Common myeloid progenitor, CD34-positive (primary cell): ENCODE measurements at regions not wholly inside any gene's neighbourhood (a gene's known extent, or its start where the extent isn't known, plus 50 kb on each side); places are given as distances from the start of the nearest gene placed in this dataset.

ENCODE experiments used
- CTCF ChIA-PET: fragments of 350-600 bp; sonication (Branson Sonifier 250); formaldehyde crosslinking; loops from one replicate; lab custom pipeline; 2021; ENCODE audit warnings: antibody characterized with exemption; lab: Charles Lee
- POLR2A ChIA-PET: fragments of 350-600 bp; sonication (Branson Sonifier 250); formaldehyde crosslinking; loops from one replicate; lab custom pipeline; 2021; ENCODE audit warnings: antibody characterized with exemption; lab: Charles Lee
- DNase-seq, 3 donors: peaks; one replicate each; pipeline versions ENCODE4 v3.0.0 to v3.0.0-alpha.2; 2013
- H3K27ac ChIP-seq, 2 experiments: 1 replicate in 1 of 2; 2 replicates in 1 of 2; pipeline ENCODE4 v1.7.0; 2013; ENCODE audit warnings: inconsistent platforms in 2 of 2, low read length in 2 of 2, mild to moderate bottlenecking in 2 of 2, low read depth in 1 of 2, moderate library complexity in 1 of 2; ENCODE audit not compliant: severe bottlenecking in 2 of 2, insufficient read depth in 1 of 2, poor library complexity in 1 of 2
- H3K27me3 ChIP-seq, 5 experiments: replicated peaks in 2 of 5; 1 replicate in 3 of 5; 2 replicates in 2 of 5; pipeline versions ENCODE4 v1.6.1 to v1.7.0; 2013; ENCODE audit warnings: low read length in 4 of 5, mild to moderate bottlenecking in 2 of 5, moderate library complexity in 2 of 5, inconsistent platforms in 1 of 5; ENCODE audit not compliant: insufficient read depth in 5 of 5, control insufficient read depth in 4 of 5
- H3K36me3 ChIP-seq, 4 experiments: 1 replicate in 2 of 4; 2 replicates in 2 of 4; pipeline versions ENCODE4 v1.6.1 to v1.7.0; 2013; ENCODE audit warnings: low read length in 3 of 4, control low read depth in 1 of 4, mild to moderate bottlenecking in 1 of 4; ENCODE audit not compliant: control insufficient read depth in 4 of 4, insufficient read depth in 4 of 4
- H3K4me1 ChIP-seq, 4 experiments: 1 replicate in 3 of 4; 2 replicates in 1 of 4; pipeline versions ENCODE4 v1.6.1 to v1.7.1; 2013; ENCODE audit warnings: low read length in 3 of 4, mild to moderate bottlenecking in 3 of 4, control low read depth in 1 of 4, inconsistent platforms in 1 of 4, moderate library complexity in 1 of 4; ENCODE audit not compliant: control insufficient read depth in 4 of 4, insufficient read depth in 4 of 4; ENCODE audit errors: control extremely low read depth in 1 of 4
- H3K4me3 ChIP-seq, 7 experiments: 1 replicate in 4 of 7; 2 replicates in 3 of 7; pipeline versions ENCODE4 v1.5.1 to v1.7.0; 2013; ENCODE audit warnings: mild to moderate bottlenecking in 7 of 7, low read length in 6 of 7, moderate library complexity in 6 of 7, inconsistent platforms in 2 of 7, low read depth in 2 of 7, control low read depth in 1 of 7; ENCODE audit not compliant: insufficient read depth in 4 of 7, control insufficient read depth in 1 of 7; ENCODE audit errors: extremely low read depth in 1 of 7
- H3K9me3 ChIP-seq, 5 experiments: 1 replicate in 4 of 5; 2 replicates in 1 of 5; pipeline versions ENCODE4 v1.6.1 to v1.7.1; 2013; ENCODE audit warnings: low read length in 4 of 5, mild to moderate bottlenecking in 2 of 5, inconsistent platforms in 1 of 5, low read depth in 1 of 5, moderate library complexity in 1 of 5; ENCODE audit not compliant: control insufficient read depth in 4 of 5, insufficient read depth in 2 of 5; ENCODE audit errors: control extremely low read depth in 1 of 5
- WGBS: methylation state at CpG from one replicate; pipeline ENCODE4 v1.1.5; 2013; ENCODE audit not compliant: insufficient coverage; 5-methylcytosine and 5-hydroxymethylcytosine counted together

DNA sequence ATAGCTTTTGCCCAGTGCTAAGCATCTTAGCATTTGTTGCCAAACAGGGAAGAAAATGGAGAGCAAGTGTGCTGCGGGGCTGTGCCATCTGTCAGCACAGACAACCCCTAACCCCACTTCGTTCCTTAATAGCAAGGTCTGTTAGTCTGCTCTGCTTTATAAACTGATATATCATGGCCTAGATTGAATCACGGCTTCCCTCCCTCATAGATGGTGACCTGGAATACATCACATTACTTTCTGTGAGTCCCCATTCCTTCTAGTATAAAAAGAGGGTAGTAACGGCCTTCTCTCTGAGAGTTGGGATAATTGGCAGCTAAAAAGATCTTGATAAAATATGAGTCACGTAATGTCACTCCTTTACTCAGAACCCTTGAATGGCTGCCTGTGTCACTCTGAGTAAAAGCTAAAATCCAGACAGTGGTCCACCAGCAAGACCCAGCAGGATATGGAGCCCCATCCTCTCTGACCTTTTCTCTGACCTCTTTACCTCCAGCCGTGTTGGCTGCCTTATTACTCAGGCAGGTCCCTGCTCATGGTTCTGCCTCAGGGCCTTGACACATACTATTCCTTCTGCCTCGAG lies 151.7 kb downstream of the DLEU7 start:
- Histone ChIP-seq H3K36me3 (no peaks in the 10 kb centered on the region), H3K4me1 (no peaks in the 10 kb centered on the region), H3K27me3 (peaks cover 0 to 6% (median 0%) of the 10 kb centered on the region in 5 experiments), H3K27ac (no peak overlapping the region), H3K4me3 (no peak overlapping the region), H3K9me3 (peaks cover 0 to 6% (median 4%) of the 10 kb centered on the region in 5 experiments)
- no peak for DNase-seq
- WGBS, result 94% methylated on average over 5 of the region's 7 CpGs
- POLR2A ChIA-PET, result no interaction called here
- CTCF ChIA-PET, result interaction anchor here (0.8 to 0.9 kb wide), 2 partner anchors 23 to 28 kb away, joined by 3 to 4 read pairs; no protein-coding TSS in a partner anchor

GRCh38 chr13:50692396-50692915 lies 151.0 kb downstream of the DLEU7 start:
- Histone ChIP-seq H3K4me3 (no peak overlapping the region), H3K4me1 (no peaks in the 10 kb centered on the region), H3K36me3 (no peaks in the 10 kb centered on the region), H3K9me3 (peaks cover 0 to 9% (median 4%) of the 10 kb centered on the region in 5 experiments), H3K27me3 (peaks cover 0 to 6% (median 0%) of the 10 kb centered on the region in 5 experiments), H3K27ac (no peak overlapping the region)
- POLR2A ChIA-PET, result no interaction called here
- no peak for DNase-seq
- CTCF ChIA-PET, result no interaction called here

- peaks cover 0 to 4% (median 0%) of the 10 kb centered on the region in 5 experiments for H3K27me3 ChIP-seq
- DNase-seq, result no peak
- H3K4me3 ChIP-seq, result no peak overlapping the region
- no peaks in the 10 kb centered on the region for H3K36me3 ChIP-seq
- ChIA-PET POLR2A (no interaction called here), CTCF (interaction anchor here (0.7 to 1.0 kb wide), 3 partner anchors 11 to 14 kb away, joined by 3 to 4 read pairs (median 3); no protein-coding TSS in a partner anchor)
- H3K4me1 ChIP-seq, result no peaks in the 10 kb centered on the region
- H3K27ac ChIP-seq, result no peak overlapping the region
- no CpG with 5 or more reads among the region's 2 CpGs for WGBS
- peaks cover 0 to 9% (median 4%) of the 10 kb centered on the region in 5 experiments for H3K9me3 ChIP-seq
Measured at GRCh38 chr13:50693727-50694126, 149.8 kb downstream of the DLEU7 start.

GRCh38 chr13:50697746-50698539 lies 145.5 kb downstream of the DLEU7 start:
- ChIA-PET CTCF (interaction anchor here (0.8 kb wide), 1 partner anchor 15 kb away, joined by 3 read pairs; no protein-coding TSS in a partner anchor), POLR2A (interaction anchor here (0.6 kb wide), 1 partner anchor 9 kb away, joined by 4 read pairs; no protein-coding TSS in a partner anchor)
- no peak for DNase-seq
- no peak overlapping the region for H3K27ac ChIP-seq
- 71% methylated on average over 2 of the region's 4 CpGs for WGBS
- no peaks in the 10 kb centered on the region for H3K36me3 ChIP-seq
- no peaks in the 10 kb centered on the region for H3K27me3 ChIP-seq
- peaks cover 0 to 9% (median 4%) of the 10 kb centered on the region in 5 experiments for H3K9me3 ChIP-seq
- H3K4me3 ChIP-seq, result no peak overlapping the region
- no peaks in the 10 kb centered on the region for H3K4me1 ChIP-seq

DNA sequence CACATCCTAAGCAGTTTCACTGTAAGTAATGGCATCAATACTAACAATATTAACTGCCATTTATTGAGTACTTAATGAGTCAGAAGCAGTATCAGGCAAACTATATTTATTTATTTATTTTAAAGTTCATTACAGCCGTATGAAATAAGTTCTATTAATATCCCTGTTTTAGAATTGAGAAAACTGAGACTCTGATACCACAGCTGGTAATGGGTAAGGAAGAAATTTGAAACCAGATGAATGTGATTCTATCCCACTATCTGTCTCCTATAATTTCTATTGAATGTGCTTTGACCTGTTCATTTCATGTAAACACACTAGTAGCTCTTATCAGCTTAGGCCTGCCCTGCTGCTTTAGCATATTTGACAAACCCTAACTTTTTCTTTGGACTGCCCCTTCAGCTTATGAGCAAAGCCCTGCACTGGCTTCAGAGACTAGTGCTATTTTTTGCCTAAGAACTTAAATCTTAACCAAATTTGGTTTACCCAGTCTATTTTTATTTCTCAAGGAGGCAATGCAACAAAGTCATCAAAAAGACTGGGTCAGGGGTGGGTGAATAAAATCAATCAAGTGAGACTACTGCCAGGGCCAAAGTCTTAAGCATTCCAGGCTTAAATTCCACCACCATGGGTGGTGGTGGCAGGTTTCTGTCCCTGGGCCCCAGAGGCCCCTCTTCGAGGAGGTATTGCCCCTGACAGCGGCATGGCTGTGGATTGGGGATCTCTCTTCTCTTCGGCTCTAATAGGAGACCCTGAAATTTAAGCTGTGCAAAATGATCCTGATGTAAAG lies 143.4 kb downstream of the DLEU7 start:
- Histone ChIP-seq H3K4me1 (no peaks in the 10 kb centered on the region), H3K4me3 (no peak overlapping the region), H3K9me3 (peaks cover 0 to 9% (median 4%) of the 10 kb centered on the region in 5 experiments), H3K27ac (no peak overlapping the region), H3K27me3 (no peaks in the 10 kb centered on the region), H3K36me3 (no peaks in the 10 kb centered on the region)
- DNase-seq, result no peak
- CTCF ChIA-PET, result interaction anchor here (1.5 kb wide), 1 partner anchor 12 kb away, joined by 4 read pairs; no protein-coding TSS in a partner anchor
- POLR2A ChIA-PET, result no interaction called here
- WGBS, result no CpG with 5 or more reads among the region's 4 CpGs

GRCh38 chr13:50700664-50701305 lies 142.7 kb downstream of the DLEU7 start:
- DNase-seq, result no peak
- no CpG with 5 or more reads among the region's 1 CpG for WGBS
- H3K27ac ChIP-seq, result no peak overlapping the region
- H3K36me3 ChIP-seq, result no peaks in the 10 kb centered on the region
- ChIA-PET POLR2A (no interaction called here), CTCF (interaction anchor here (1.5 kb wide), 1 partner anchor 13 kb away, joined by 4 read pairs; no protein-coding TSS in a partner anchor)
- H3K27me3 ChIP-seq, result no peaks in the 10 kb centered on the region
- no peaks in the 10 kb centered on the region for H3K4me1 ChIP-seq
- H3K9me3 ChIP-seq, result peaks cover 0 to 9% (median 4%) of the 10 kb centered on the region in 5 experiments
- H3K4me3 ChIP-seq, result no peak overlapping the region
